ENCODE measurements at regions not wholly inside any gene's neighbourhood (a gene's known extent, or its start where the extent isn't known, plus 50 kb on each side); places are given as distances from the start of the nearest gene placed in this dataset.

GRCh38 chr17:79680318-79680695 is 50.4 kb upstream of the ENPP7 start:
- DNase-seq, result peak in 1 of 2 experiments; percentile 70

GRCh38 chr17:79679631-79680317 is 51.0 kb upstream of the ENPP7 start:
- DNase-seq, result no peak

- no peak for DNase-seq
These were observed 51.9 kb upstream of the ENPP7 start for GRCh38 chr17:79678736-79679255.

- DNase-seq, result peak in 1 of 2 experiments; percentile 76
These were observed 52.5 kb upstream of the ENPP7 start for GRCh38 chr17:79678091-79678735.

- no peak for DNase-seq
These were observed 53.1 kb upstream of the ENPP7 start for GRCh38 chr17:79677646-79678045.

GRCh38 chr17:79676796-79677195 is 53.9 kb upstream of the ENPP7 start:
- no peak for DNase-seq

GRCh38 chr17:79675413-79675725 is 55.4 kb upstream of the ENPP7 start:
- no peak for DNase-seq

GRCh38 chr17:79674506-79675412 is 56.0 kb upstream of the ENPP7 start:
- DNase-seq, result no peak

- no peak for DNase-seq
These were observed 57.2 kb upstream of the ENPP7 start for GRCh38 chr17:79673517-79673916.

GRCh38 chr17:79672496-79672895 is 58.2 kb upstream of the ENPP7 start:
- no peak for DNase-seq

- peak; percentile 85 to 89 for DNase-seq
These were observed 59.6 kb upstream of the ENPP7 start for GRCh38 chr17:79671085-79671694.

- DNase-seq, result peak; percentile 88 to 97
These were observed 59.8 kb upstream of the RBFOX3 start for GRCh38 chr17:79670537-79671084.

- DNase-seq, result no peak
These were observed 59.0 kb upstream of the RBFOX3 start for GRCh38 chr17:79669861-79670260.

- DNase-seq, result peak; percentile 83 to 91
These were observed 57.7 kb upstream of the RBFOX3 start for GRCh38 chr17:79668344-79669250.

- peak in 1 of 2 experiments; percentile 43 for DNase-seq
These were observed 56.9 kb upstream of the RBFOX3 start for GRCh38 chr17:79667746-79668145.

- DNase-seq, result no peak
These were observed 56.4 kb upstream of the RBFOX3 start for GRCh38 chr17:79667121-79667715.

- DNase-seq, result no peak
These were observed 55.3 kb upstream of the RBFOX3 start for GRCh38 chr17:79666111-79666510.

GRCh38 chr17:79664930-79665737 is 54.3 kb upstream of the RBFOX3 start:
- DNase-seq, result peak in 1 of 2 experiments; percentile 25

- DNase-seq, result no peak
These were observed 50.6 kb upstream of the RBFOX3 start for GRCh38 chr17:79661292-79662041.

Data from NCI-H524 (cell line).